ENCODE measurements at regions not wholly inside any gene's neighbourhood (a gene's known extent, or its start where the extent isn't known, plus 50 kb on each side); places are given as distances from the start of the nearest gene placed in this dataset.

DNA sequence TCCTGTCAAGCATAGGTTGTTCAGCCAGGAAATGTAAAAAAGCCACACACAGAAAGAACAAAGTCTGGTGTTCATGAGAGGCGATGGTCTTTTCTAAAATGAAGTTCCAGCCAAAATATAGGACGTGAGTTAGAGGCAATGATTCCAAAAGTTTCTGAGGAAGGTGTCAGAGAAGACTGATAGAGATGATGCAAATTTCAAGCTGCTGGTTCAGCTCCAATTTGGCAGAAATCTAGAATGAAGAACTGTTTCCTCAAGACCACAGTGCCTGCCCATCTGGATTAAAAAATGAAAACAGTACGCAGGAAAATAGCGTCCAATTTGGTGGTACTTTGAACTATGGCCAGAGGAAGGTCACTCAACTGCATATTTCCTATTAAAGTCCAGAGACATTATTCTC lies 672.9 kb downstream of the SQOR start:
- DNase-seq (ENCODE audit: insufficient read length, low spot score) (no peak), FAIRE-seq (no peak)
- TF ChIP-seq POLR2AphosphoS5 (IDR thresholded peaks at IDR 0.05; ENCODE audit: low read depth, low read length) (no peak), TAF1 (IDR thresholded peaks at IDR 0.05; ENCODE audit: low read depth, low read length) (no peak), POU2F2 (IDR thresholded peaks at IDR 0.05; ENCODE audit: low read depth, low read length) (no peak), PAX5 (IDR thresholded peaks at IDR 0.05; ENCODE audit: insufficient read depth, low read length, severe bottlenecking) (no peak), POLR2A (IDR thresholded peaks at IDR 0.05; ENCODE audit: low read depth, low read length) (no peak)

DNA sequence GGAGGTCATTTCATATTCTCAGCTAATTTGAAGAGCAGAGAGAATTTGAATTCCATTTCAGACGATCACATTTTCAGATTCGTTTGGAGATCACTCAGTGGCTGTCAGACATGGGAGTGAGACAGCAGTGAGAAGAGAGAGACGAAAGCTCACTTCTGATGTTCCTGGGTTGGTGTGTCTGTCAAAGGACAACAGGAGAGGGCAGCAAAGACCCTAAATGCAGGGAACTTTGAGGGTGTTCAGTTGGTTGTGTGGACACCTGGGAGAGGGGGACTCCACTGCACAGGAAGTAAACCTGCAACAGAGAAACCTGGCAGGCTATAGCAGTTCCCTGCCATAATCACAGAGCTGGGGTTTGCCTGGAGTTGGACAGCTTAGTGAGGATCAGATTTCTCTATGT lies 675.1 kb downstream of the SQOR start:
- TF ChIP-seq TAF1 (IDR thresholded peaks at IDR 0.05; ENCODE audit: low read depth, low read length) (no peak), PAX5 (IDR thresholded peaks at IDR 0.05; ENCODE audit: insufficient read depth, low read length, severe bottlenecking) (no peak), POLR2AphosphoS5 (IDR thresholded peaks at IDR 0.05; ENCODE audit: low read depth, low read length) (no peak), POU2F2 (IDR thresholded peaks at IDR 0.05; ENCODE audit: low read depth, low read length) (no peak), POLR2A (IDR thresholded peaks at IDR 0.05; ENCODE audit: low read depth, low read length) (no peak), SPI1 (IDR thresholded peaks at IDR 0.05; ENCODE audit: low read depth, low read length) (no peak)
- DNase-seq (ENCODE audit: insufficient read length, low spot score) (no peak), FAIRE-seq (no peak)

DNA sequence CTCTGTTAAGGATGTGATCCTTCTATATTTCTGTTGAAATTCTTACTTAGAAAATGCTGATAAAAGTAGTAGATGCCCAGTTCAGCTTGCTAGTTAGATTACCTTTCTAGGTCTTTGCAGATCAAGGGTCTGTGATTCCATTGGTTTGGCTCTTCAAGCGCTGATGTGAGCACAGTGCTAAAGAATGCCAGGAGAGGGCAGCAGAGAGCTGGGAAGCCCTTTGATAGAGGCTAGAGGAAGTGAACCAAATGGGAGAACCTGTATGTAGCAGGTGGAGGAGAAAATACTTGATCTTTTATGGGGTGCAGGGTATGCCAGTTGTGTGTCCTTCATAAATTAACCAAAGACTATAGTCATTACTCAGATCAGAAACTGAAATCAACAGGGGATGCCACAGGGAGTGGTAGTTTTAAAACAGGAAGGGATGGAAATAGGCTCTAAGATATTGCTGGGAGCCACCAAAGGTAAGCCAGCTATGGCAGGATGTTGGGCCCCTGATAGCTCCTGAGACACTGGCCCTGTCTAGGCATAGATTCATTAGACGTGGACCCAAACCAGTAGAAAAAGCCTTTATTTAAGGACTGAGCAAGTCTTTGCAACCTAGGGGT lies 677.4 kb downstream of the SQOR start:
- DNase-seq (ENCODE audit: insufficient read length, low spot score) (peak; percentile 21), FAIRE-seq (peak; percentile 31)
- TF ChIP-seq POLR2AphosphoS5 (IDR thresholded peaks at IDR 0.05; ENCODE audit: low read depth, low read length) (no peak), SPI1 (IDR thresholded peaks at IDR 0.05; ENCODE audit: low read depth, low read length) (peak; percentile 55; the same call in 1 of the 2 replicates), POLR2A (IDR thresholded peaks at IDR 0.05; ENCODE audit: low read depth, low read length) (no peak)

DNA sequence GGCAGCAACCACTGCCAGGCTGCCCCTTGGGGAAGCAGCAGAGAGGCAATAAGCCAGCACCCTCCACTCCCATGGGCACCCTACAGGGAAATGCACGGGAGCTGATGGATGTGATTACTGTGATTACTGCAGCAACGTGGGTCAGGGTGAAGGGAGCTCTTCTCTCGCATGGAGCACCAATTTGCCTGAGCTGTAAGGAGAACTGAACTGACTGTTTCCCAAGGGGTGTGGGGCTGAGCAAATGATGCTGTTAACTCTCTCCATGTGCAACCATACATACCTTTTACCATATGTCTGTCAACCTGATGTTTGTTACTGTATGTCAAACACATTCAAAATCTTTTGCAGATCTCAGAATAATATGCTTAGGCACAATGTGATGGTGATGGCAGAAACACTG lies 680.6 kb downstream of the SQOR start:
- no peak for FAIRE-seq
- DNase-seq (ENCODE audit: insufficient read length, low spot score): no peak
- TF ChIP-seq PAX5 (IDR thresholded peaks at IDR 0.05; ENCODE audit: insufficient read depth, low read length, severe bottlenecking) (no peak), POU2F2 (IDR thresholded peaks at IDR 0.05; ENCODE audit: low read depth, low read length) (no peak), TAF1 (IDR thresholded peaks at IDR 0.05; ENCODE audit: low read depth, low read length) (no peak)

DNA sequence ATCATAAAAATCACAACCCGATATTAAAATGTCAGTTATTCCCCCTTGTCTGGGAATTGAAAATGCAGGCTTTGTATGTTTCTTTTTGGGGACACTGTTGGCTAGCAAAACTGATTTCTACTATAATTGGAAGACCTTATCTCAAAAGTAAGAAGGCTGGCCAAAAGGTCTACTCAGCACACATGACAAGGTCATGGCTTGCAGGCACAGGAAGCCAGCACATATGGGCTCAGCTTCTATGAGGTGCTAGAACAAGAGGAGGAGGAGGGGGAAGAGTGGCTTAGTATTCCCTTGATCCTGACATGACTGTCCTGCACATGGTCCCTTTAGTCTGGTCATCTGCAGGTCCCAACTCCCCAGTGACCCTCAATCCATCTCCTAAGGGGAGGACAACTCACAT lies 681.2 kb downstream of the SQOR start:
- FAIRE-seq: no peak
- DNase-seq (ENCODE audit: insufficient read length, low spot score): no peak
- no peak for TF ChIP-seq POU2F2 (IDR thresholded peaks at IDR 0.05; ENCODE audit: low read depth, low read length)
- no peak for TF ChIP-seq TAF1 (IDR thresholded peaks at IDR 0.05; ENCODE audit: low read depth, low read length)
- TF ChIP-seq PAX5 (IDR thresholded peaks at IDR 0.05; ENCODE audit: insufficient read depth, low read length, severe bottlenecking): no peak

DNA sequence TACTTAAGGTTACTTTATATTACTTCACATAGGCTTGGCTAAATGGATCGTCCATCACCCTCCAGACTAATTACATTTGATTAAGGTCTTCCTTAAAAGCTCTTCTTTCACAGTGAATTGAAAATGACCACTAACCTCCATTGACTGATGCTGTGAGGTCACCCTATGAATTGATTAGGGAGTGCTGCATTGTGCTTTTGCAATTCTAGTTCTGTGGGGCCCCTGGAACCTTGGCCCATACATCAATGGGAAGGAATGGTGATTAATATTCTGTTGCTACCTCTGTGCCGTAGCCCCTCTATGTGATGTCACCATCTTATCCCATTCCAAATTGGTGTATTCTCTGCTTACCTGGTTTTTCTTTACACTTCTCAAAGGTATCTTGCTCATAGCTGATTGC lies 682.2 kb downstream of the SQOR start:
- TF ChIP-seq POLR2AphosphoS5 (IDR thresholded peaks at IDR 0.05; ENCODE audit: low read depth, low read length) (no peak), POU2F2 (IDR thresholded peaks at IDR 0.05; ENCODE audit: low read depth, low read length) (no peak), SPI1 (IDR thresholded peaks at IDR 0.05; ENCODE audit: low read depth, low read length) (no peak), TAF1 (IDR thresholded peaks at IDR 0.05; ENCODE audit: low read depth, low read length) (no peak), PAX5 (IDR thresholded peaks at IDR 0.05; ENCODE audit: insufficient read depth, low read length, severe bottlenecking) (no peak), POLR2A (IDR thresholded peaks at IDR 0.05; ENCODE audit: low read depth, low read length) (no peak)
- FAIRE-seq (no peak), DNase-seq (ENCODE audit: insufficient read length, low spot score) (no peak)

DNA sequence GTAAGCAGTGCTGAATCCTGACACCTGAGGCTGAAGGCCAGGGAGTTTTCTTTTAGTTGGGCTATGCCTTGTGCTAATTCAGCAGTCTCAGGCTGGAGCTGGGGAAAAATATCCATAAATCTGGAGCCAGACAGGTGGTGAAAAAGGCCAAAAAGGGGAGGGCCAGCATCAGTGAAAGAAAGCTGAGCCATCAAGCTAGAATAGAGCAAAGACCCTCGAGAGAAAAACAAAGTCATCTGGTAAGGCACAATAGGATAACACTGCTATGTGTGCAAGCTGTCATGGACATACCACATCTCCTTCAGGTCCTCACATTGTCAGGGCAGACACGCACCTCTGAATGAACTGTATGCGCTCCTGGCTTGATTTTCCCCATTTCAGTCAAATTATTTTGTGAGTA lies 687.9 kb downstream of the SQOR start:
- FAIRE-seq (no peak), DNase-seq (ENCODE audit: insufficient read length, low spot score) (no peak)
- TF ChIP-seq POU2F2 (IDR thresholded peaks at IDR 0.05; ENCODE audit: low read depth, low read length): no peak
- TF ChIP-seq PAX5 (IDR thresholded peaks at IDR 0.05; ENCODE audit: insufficient read depth, low read length, severe bottlenecking): no peak
- no peak for TF ChIP-seq SPI1 (IDR thresholded peaks at IDR 0.05; ENCODE audit: low read depth, low read length)
- TF ChIP-seq TAF1 (IDR thresholded peaks at IDR 0.05; ENCODE audit: low read depth, low read length): no peak
- no peak for TF ChIP-seq POLR2AphosphoS5 (IDR thresholded peaks at IDR 0.05; ENCODE audit: low read depth, low read length)
- TF ChIP-seq POLR2A (IDR thresholded peaks at IDR 0.05; ENCODE audit: low read depth, low read length): no peak

DNA sequence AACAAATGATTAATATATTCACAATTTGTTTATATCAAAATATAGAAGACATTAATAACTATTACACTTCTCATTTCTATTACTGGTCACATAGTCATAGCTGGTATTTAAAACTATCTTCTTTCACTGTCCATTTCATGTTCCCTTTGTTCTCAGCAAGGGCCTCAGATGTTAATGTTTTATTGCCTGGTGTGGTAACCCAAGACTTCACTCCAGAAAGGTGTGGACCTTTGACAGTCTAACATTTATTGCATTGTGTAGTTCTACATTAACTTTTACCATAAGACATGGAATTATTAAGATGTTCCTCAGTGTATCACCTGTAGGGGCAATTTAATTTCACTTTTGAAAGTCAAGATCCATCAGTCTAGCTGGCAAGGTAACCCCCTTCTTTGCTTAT lies 691.3 kb downstream of the SQOR start:
- TF ChIP-seq POLR2A (IDR thresholded peaks at IDR 0.05; ENCODE audit: low read depth, low read length): no peak
- no peak for TF ChIP-seq TAF1 (IDR thresholded peaks at IDR 0.05; ENCODE audit: low read depth, low read length)
- no peak for TF ChIP-seq POLR2AphosphoS5 (IDR thresholded peaks at IDR 0.05; ENCODE audit: low read depth, low read length)
- no peak for TF ChIP-seq POU2F2 (IDR thresholded peaks at IDR 0.05; ENCODE audit: low read depth, low read length)
- TF ChIP-seq SPI1 (IDR thresholded peaks at IDR 0.05; ENCODE audit: low read depth, low read length): no peak
- TF ChIP-seq PAX5 (IDR thresholded peaks at IDR 0.05; ENCODE audit: insufficient read depth, low read length, severe bottlenecking): no peak
- no peak for FAIRE-seq
- no peak for DNase-seq (ENCODE audit: insufficient read length, low spot score)

DNA sequence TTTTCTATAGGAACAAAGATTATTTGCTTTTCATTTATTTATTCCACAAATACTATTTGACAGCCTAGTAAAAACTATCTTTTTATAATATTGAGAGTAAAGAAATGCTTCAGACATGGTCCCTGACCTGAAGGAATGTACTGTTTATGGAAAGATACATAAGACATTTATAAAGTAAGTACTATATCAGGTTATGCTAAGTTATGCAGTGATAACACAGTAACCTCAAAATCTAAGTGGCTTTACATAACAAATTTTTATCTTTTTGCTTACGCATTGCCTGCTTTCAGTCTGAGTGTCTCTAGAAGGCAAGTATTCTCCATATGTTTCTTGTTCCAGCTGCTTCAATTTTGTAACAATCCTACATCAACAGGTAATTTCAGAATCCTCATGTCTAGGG lies 694.0 kb downstream of the SQOR start:
- no peak for FAIRE-seq
- DNase-seq (ENCODE audit: insufficient read length, low spot score): no peak
- TF ChIP-seq PAX5 (IDR thresholded peaks at IDR 0.05; ENCODE audit: insufficient read depth, low read length, severe bottlenecking): no peak
- TF ChIP-seq POLR2AphosphoS5 (IDR thresholded peaks at IDR 0.05; ENCODE audit: low read depth, low read length): no peak

DNA sequence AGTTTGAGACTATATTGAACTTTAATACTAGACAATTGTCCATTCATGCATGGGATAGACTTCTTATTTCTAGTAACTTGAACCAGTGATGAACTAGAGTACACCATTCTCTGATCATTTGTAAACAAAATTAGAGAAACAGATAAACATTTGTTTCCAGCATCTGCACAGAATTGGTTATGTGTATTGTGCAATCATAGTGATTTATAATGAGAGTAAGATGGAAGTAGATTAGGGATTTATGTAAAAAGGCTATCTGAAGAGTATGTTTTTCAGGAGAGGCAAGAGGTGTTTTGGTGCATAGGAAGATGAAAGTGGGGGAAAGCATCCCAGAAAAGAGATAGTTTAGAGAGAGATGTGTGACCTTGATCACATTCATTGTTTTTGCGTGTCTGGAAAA lies 695.0 kb downstream of the SQOR start:
- TF ChIP-seq PAX5 (IDR thresholded peaks at IDR 0.05; ENCODE audit: insufficient read depth, low read length, severe bottlenecking) (no peak), POLR2AphosphoS5 (IDR thresholded peaks at IDR 0.05; ENCODE audit: low read depth, low read length) (no peak), TAF1 (IDR thresholded peaks at IDR 0.05; ENCODE audit: low read depth, low read length) (no peak), SPI1 (IDR thresholded peaks at IDR 0.05; ENCODE audit: low read depth, low read length) (no peak), POLR2A (IDR thresholded peaks at IDR 0.05; ENCODE audit: low read depth, low read length) (no peak), POU2F2 (IDR thresholded peaks at IDR 0.05; ENCODE audit: low read depth, low read length) (no peak)
- DNase-seq (ENCODE audit: insufficient read length, low spot score) (no peak), FAIRE-seq (no peak)
